ENCODE measurements at regions not wholly inside any gene's neighbourhood (a gene's known extent, or its start where the extent isn't known, plus 50 kb on each side); places are given as distances from the start of the nearest gene placed in this dataset.

GRCh38 chr11:93959663-93960062, 61.5 kb upstream of the HEPHL1 start:
- no peak overlapping the region for H3K4me3 ChIP-seq (ENCODE audit: low read depth, low read length)
- no peak for TF ChIP-seq CTCF (IDR thresholded peaks at IDR 0.05; ENCODE audit: low read depth, low read length)

GRCh38 chr11:93963072-93963471, 58.1 kb upstream of the HEPHL1 start:
- no peak for TF ChIP-seq CTCF (IDR thresholded peaks at IDR 0.05; ENCODE audit: low read depth, low read length)
- no peak overlapping the region for H3K4me3 ChIP-seq (ENCODE audit: low read depth, low read length)

- no peak for TF ChIP-seq CTCF (IDR thresholded peaks at IDR 0.05; ENCODE audit: low read depth, low read length)
- no peak overlapping the region for H3K4me3 ChIP-seq (ENCODE audit: low read depth, low read length)
Observed at GRCh38 chr11:93967258-93967657, 53.9 kb upstream of the HEPHL1 start.

- H3K4me3 ChIP-seq (ENCODE audit: low read depth, low read length): no peak overlapping the region
- no peak for TF ChIP-seq CTCF (IDR thresholded peaks at IDR 0.05; ENCODE audit: low read depth, low read length)
Observed at GRCh38 chr11:93967944-93968343, 53.2 kb upstream of the HEPHL1 start.

- H3K4me3 ChIP-seq (ENCODE audit: low read depth, low read length): no peak overlapping the region
- no peak for TF ChIP-seq CTCF (IDR thresholded peaks at IDR 0.05; ENCODE audit: low read depth, low read length)
Observed at GRCh38 chr11:93969925-93970922, 50.9 kb upstream of the HEPHL1 start.
